GM12864 (cell line): ENCODE measurements at regions not wholly inside any gene's neighbourhood (a gene's known extent, or its start where the extent isn't known, plus 50 kb on each side); places are given as distances from the start of the nearest gene placed in this dataset.
"Not testable (repeated sequence)": the region's sequence is repeated elsewhere in the genome, so short reads cannot be mapped to it uniquely, and the experiment has no call there.

ENCODE experiments used
- DNase-seq: peaks from one replicate; pipeline ENCODE4 v3.0.0-alpha.2; 2011; ENCODE audit warnings: low read depth
- H3K4me3 ChIP-seq: 2 replicates; pipeline ENCODE4 v1.5.1; 2011; ENCODE audit warnings: mild to moderate bottlenecking, low read depth, low read length, control low read depth
- CTCF ChIP-seq: IDR thresholded peaks from 2 replicates; pipeline ENCODE4 v1.5.1; 2011; ENCODE audit warnings: low read depth, mild to moderate bottlenecking, moderate library complexity, low read length, control low read depth, inconsistent platforms; ENCODE audit errors: missing control alignments

DNA sequence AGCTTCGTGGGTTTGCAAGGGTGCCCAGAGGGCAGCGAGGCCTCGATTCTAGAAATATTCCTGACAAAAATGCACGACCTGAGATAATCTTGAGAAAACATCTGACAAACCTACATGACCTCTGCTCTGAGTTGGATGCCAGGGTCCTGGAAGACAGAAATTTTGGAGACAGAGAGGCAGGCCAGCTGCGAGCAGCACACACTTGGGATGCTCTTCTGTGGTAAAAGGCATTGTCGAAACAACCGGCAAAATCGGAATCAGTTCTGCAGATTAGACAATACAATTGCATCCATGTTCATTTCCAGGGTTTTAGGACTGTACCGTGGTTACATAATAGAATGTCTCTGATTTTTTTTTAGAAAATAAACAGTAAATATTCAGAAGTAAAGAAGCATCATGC lies 74.2 kb downstream of the GADD45G start:
- no peak overlapping the region for H3K4me3 ChIP-seq
- no peak for TF ChIP-seq CTCF
- DNase-seq = no peak

DNA sequence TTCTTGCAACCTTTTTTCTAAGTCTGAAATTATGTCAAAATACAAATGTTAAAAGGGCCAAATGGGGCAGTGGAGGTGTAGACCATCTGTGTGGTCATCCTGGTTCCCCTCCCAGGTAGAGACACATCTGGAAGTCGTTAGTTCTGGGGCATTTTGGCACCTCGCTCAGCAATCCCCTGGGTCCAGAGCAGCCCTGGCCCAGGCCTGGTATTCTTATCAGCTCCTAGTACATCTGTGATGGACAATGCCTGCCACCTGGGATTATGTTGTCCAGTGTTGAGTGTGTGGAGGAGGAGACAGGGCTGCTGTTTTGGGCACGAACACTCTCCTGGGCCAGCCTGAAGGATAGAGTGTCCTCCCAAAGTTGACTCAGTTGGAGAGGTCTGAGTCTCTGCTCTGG lies 74.8 kb downstream of the GADD45G start:
- TF ChIP-seq CTCF = no peak
- no peak for DNase-seq
- H3K4me3 ChIP-seq = no peak overlapping the region

DNA sequence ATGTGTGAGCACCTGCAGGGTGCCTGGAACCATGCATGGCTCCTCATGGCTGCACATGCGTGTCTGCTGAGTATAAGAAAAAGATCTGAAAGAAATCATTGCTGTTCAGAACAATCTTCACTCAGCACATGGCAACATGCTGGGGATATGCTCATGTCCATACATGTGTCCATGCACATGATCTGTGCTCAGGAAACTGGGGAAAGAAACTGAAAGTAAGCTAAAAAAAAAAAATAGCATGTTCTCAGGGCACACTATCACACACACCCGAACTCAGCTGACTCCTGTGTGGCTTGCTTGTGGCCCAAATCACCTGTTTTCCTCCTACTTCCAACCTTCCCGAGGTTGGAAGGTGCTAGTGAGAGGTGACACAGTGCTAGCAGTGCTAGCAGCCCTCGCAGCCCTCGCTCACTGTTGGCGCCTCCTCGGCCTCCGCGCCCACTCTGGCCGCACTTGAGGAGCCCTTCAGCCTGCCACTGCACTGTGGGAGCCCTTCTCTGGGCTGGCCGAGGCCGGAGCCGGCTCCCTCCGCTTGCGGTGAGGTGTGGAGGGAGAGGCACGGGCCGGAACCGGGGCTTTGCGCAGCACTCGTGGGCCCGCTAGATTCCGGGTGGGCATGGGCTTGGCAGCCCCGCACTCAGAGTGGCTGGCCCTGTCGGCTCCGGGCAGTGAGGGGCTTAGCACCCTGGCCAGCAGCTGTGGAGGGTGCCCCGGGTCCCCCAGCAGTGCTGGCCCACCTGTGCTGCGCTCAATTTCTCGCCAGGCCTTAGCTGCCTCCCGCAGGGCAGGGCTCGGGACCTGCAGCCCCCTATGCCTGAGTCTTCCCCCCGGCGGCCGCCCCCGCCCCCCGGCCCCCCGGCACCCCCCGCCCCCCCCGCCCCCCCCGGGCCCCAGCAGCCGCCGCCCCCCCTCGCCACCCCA lies 76.0 kb downstream of the GADD45G start:
- H3K4me3 ChIP-seq = no peak overlapping the region
- DNase-seq = no peak
- TF ChIP-seq CTCF = no peak

DNA sequence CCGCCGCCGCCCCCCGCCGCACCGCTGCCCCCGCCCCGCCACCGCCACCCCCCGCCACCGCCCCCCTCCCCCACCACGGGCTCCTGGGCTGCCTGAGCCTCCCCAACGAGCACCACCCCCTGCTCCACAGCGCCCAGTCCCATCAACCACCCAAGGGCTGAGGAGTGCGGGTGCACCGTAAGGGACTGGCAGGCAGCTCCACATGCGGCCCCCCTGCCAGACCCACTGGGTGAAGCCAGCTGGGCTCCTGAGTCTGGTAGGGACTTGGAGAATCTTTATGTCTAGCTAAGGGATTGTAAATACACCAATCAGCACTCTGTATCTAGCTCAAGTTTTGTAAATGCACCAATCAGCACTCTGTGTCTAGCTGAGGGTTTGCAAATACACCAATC lies 76.7 kb downstream of the GADD45G start:
- DNase-seq, H3K4me3 ChIP-seq: not testable (repeated sequence)

GRCh38 chr9:89683626-89684025 lies 78.8 kb downstream of the GADD45G start:
- no peak for DNase-seq
- no peak overlapping the region for H3K4me3 ChIP-seq
- TF ChIP-seq CTCF = no peak

GRCh38 chr9:89684218-89684617 lies 79.4 kb downstream of the GADD45G start:
- H3K4me3 ChIP-seq = no peak overlapping the region
- no peak for DNase-seq
- TF ChIP-seq CTCF = no peak

DNA sequence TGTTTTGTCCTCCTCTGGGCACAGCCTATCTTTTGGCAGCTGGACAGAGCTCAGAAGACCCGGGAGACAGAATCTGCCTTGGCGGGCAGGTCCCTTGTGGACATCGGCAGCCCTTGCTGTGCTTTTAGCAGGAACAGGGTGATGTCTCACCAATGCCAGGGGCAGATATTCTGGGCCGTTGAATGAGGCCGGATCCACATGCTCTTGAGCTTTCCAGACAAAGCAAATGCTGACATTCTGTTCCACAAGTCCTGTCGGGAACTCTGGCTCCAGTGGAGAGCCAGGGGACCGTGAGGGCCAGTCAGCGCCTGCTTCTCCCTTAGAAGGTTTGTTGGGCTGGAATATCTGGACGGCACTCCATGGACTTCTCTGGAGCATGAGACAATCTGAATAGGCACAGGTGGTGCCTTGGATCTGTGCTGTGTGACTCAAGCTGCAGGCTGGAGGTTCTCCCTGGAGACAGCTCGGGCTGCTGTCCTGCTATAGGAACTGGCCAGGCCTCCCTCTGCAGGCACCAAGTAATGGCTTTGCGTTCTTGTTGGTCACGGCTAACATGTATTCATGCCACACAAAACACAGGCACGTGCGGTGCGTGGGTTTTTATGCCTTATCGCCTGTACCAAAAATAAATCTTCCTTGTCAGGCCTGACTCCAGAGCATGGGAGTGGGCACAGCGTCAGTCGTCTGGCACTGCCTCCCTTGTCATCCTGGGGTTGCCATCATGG lies 80.3 kb downstream of the GADD45G start:
- no peak overlapping the region for H3K4me3 ChIP-seq
- DNase-seq = no peak
- TF ChIP-seq CTCF = no peak
